ENCODE measurements at regions not wholly inside any gene's neighbourhood (a gene's known extent, or its start where the extent isn't known, plus 50 kb on each side); places are given as distances from the start of the nearest gene placed in this dataset.

GRCh38 chr14:97820781-97821180, 1023.6 kb downstream of the VRK1 start:
- TF ChIP-seq, protein P1, sequence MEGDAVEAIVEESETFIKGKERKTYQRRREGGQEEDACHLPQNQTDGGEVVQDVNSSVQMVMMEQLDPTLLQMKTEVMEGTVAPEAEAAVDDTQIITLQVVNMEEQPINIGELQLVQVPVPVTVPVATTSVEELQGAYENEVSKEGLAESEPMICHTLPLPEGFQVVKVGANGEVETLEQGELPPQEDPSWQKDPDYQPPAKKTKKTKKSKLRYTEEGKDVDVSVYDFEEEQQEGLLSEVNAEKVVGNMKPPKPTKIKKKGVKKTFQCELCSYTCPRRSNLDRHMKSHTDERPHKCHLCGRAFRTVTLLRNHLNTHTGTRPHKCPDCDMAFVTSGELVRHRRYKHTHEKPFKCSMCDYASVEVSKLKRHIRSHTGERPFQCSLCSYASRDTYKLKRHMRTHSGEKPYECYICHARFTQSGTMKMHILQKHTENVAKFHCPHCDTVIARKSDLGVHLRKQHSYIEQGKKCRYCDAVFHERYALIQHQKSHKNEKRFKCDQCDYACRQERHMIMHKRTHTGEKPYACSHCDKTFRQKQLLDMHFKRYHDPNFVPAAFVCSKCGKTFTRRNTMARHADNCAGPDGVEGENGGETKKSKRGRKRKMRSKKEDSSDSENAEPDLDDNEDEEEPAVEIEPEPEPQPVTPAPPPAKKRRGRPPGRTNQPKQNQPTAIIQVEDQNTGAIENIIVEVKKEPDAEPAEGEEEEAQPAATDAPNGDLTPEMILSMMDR (IDR thresholded peaks at IDR 0.05; ENCODE audit: insufficient read depth, low read length) = no peak
- TF ChIP-seq, protein P2, sequence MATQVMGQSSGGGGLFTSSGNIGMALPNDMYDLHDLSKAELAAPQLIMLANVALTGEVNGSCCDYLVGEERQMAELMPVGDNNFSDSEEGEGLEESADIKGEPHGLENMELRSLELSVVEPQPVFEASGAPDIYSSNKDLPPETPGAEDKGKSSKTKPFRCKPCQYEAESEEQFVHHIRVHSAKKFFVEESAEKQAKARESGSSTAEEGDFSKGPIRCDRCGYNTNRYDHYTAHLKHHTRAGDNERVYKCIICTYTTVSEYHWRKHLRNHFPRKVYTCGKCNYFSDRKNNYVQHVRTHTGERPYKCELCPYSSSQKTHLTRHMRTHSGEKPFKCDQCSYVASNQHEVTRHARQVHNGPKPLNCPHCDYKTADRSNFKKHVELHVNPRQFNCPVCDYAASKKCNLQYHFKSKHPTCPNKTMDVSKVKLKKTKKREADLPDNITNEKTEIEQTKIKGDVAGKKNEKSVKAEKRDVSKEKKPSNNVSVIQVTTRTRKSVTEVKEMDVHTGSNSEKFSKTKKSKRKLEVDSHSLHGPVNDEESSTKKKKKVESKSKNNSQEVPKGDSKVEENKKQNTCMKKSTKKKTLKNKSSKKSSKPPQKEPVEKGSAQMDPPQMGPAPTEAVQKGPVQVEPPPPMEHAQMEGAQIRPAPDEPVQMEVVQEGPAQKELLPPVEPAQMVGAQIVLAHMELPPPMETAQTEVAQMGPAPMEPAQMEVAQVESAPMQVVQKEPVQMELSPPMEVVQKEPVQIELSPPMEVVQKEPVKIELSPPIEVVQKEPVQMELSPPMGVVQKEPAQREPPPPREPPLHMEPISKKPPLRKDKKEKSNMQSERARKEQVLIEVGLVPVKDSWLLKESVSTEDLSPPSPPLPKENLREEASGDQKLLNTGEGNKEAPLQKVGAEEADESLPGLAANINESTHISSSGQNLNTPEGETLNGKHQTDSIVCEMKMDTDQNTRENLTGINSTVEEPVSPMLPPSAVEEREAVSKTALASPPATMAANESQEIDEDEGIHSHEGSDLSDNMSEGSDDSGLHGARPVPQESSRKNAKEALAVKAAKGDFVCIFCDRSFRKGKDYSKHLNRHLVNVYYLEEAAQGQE (IDR thresholded peaks at IDR 0.05; ENCODE audit: insufficient replicate concordance, low read depth) = no peak
- TF ChIP-seq POLR2AphosphoS5 (IDR thresholded peaks at IDR 0.05; ENCODE audit: low read depth) (no peak), GABPA (IDR thresholded peaks at IDR 0.05; ENCODE audit: low read depth) (no peak), SPI1 (IDR thresholded peaks at IDR 0.05; ENCODE audit: borderline replicate concordance, low read depth) (no peak)
